ENCODE measurements at regions not wholly inside any gene's neighbourhood (a gene's known extent, or its start where the extent isn't known, plus 50 kb on each side); places are given as distances from the start of the nearest gene placed in this dataset.
"Not testable (repeated sequence)": the region's sequence is repeated elsewhere in the genome, so short reads cannot be mapped to it uniquely, and the experiment has no call there.

GRCh38 chr2:236353594-236353942 lies 89.4 kb upstream of the ASB18 start:
- H3K27ac ChIP-seq: no peak overlapping the region
- TF ChIP-seq CTCF (IDR thresholded peaks at IDR 0.05) (no peak), POLR2A (IDR thresholded peaks at IDR 0.05) (no peak)
- intact Hi-C loops (cut with DNase I; ENCODE audit: low total_unique reads): loop anchor here (5.0 kb wide), 1 partner anchor 709 kb away; no protein-coding TSS in a partner anchor
- H3K4me1 ChIP-seq: no peaks in the 10 kb centered on the region
- H3K4me3 ChIP-seq: no peak overlapping the region
- H3K36me3 ChIP-seq: no peaks in the 10 kb centered on the region
- DNase-seq: no peak
- H3K9me3 ChIP-seq: no peaks in the 10 kb centered on the region
- no peaks in the 10 kb centered on the region for H3K27me3 ChIP-seq

- no peaks in the 10 kb centered on the region for H3K36me3 ChIP-seq
- no peak for TF ChIP-seq POLR2A (IDR thresholded peaks at IDR 0.05)
- no peak for TF ChIP-seq CTCF (IDR thresholded peaks at IDR 0.05)
- no peak overlapping the region for H3K4me3 ChIP-seq
- intact Hi-C loops (cut with DNase I; ENCODE audit: low total_unique reads): loop anchor here (5.0 kb wide), 1 partner anchor 708 kb away; no protein-coding TSS in a partner anchor
- H3K27me3 ChIP-seq: no peaks in the 10 kb centered on the region
- H3K9me3 ChIP-seq: no peaks in the 10 kb centered on the region
- no peak for DNase-seq
- H3K4me1 ChIP-seq: no peaks in the 10 kb centered on the region
- H3K27ac ChIP-seq: no peak overlapping the region
Measured at GRCh38 chr2:236354056-236354940, 90.1 kb upstream of the ASB18 start.

GRCh38 chr2:236354973-236355595 lies 90.9 kb upstream of the ASB18 start:
- Histone ChIP-seq H3K9me3 (no peaks in the 10 kb centered on the region), H3K4me1 (no peaks in the 10 kb centered on the region), H3K27me3 (no peaks in the 10 kb centered on the region), H3K36me3 (no peaks in the 10 kb centered on the region), H3K4me3 (no peak overlapping the region), H3K27ac (no peak overlapping the region)
- no peak for DNase-seq
- TF ChIP-seq CTCF (IDR thresholded peaks at IDR 0.05): no peak
- no peak for TF ChIP-seq POLR2A (IDR thresholded peaks at IDR 0.05)
- intact Hi-C loops (cut with DNase I; ENCODE audit: low total_unique reads): loop anchor here (5.0 kb wide), 1 partner anchor 707 kb away; no protein-coding TSS in a partner anchor

- no peak for TF ChIP-seq POLR2A (IDR thresholded peaks at IDR 0.05)
- TF ChIP-seq CTCF (IDR thresholded peaks at IDR 0.05): no peak
- Histone ChIP-seq H3K27me3 (no peaks in the 10 kb centered on the region), H3K4me3 (no peak overlapping the region), H3K9me3 (no peaks in the 10 kb centered on the region), H3K4me1 (no peaks in the 10 kb centered on the region), H3K27ac (no peak overlapping the region), H3K36me3 (no peaks in the 10 kb centered on the region)
- intact Hi-C loops (cut with DNase I; ENCODE audit: low total_unique reads): no loop called here
- no peak for DNase-seq
Measured at GRCh38 chr2:236355911-236356310, 91.7 kb upstream of the ASB18 start.

GRCh38 chr2:236356321-236356720 lies 92.1 kb upstream of the ASB18 start:
- intact Hi-C loops (cut with DNase I; ENCODE audit: low total_unique reads); H3K36me3 ChIP-seq; H3K27me3 ChIP-seq; H3K4me3 ChIP-seq; DNase-seq; H3K4me1 ChIP-seq; H3K27ac ChIP-seq; H3K9me3 ChIP-seq: not testable (repeated sequence)

- H3K4me1 ChIP-seq; intact Hi-C loops (cut with DNase I; ENCODE audit: low total_unique reads): not testable (repeated sequence)
Measured at GRCh38 chr2:236358482-236358881, 94.3 kb upstream of the ASB18 start.

More at GRCh38 chr2:236358482-236358881, 94.3 kb upstream of the ASB18 start:
- not testable (repeated sequence) for H3K27ac ChIP-seq, H3K27me3 ChIP-seq, H3K36me3 ChIP-seq, DNase-seq, H3K4me3 ChIP-seq, H3K9me3 ChIP-seq

Data from uterus (tissue), 3 donors.